ENCODE measurements at regions not wholly inside any gene's neighbourhood (a gene's known extent, or its start where the extent isn't known, plus 50 kb on each side); places are given as distances from the start of the nearest gene placed in this dataset.

- Histone ChIP-seq H3K27me3 (ENCODE audit: control insufficient read depth in 4 of 4, insufficient read depth in 4 of 4, low read length in 3 of 4) (peaks cover 0 to 4% (median 0%) of the 10 kb centered on the region in 4 donors), H3K27ac (ENCODE audit: low read depth in 1 of 2, low read length in 2 of 2) (no peak overlapping the region), H3K36me3 (ENCODE audit: control insufficient read depth in 4 of 4, insufficient read depth in 3 of 4, low read depth in 1 of 4, low read length in 3 of 4) (no peaks in the 10 kb centered on the region), H3K9me3 (ENCODE audit: control insufficient read depth in 4 of 4, low read length in 3 of 4) (no peaks in the 10 kb centered on the region), H3K4me3 (ENCODE audit: low read depth in 1 of 3, low read length in 3 of 3) (no peak overlapping the region), H3K9ac (ENCODE audit: low read depth in 1 of 2, low read length in 2 of 2) (no peak overlapping the region), H3K4me1 (ENCODE audit: control insufficient read depth in 4 of 4, insufficient read depth in 4 of 4, low read length in 3 of 4) (no peaks in the 10 kb centered on the region)
- 82% methylated on average over 10 of the region's 10 CpGs for WGBS
- no peak for TF ChIP-seq MAX (IDR thresholded peaks at IDR 0.05)
- TF ChIP-seq YY1 (IDR thresholded peaks at IDR 0.05), result no peak
- no peak for TF ChIP-seq NR2F2 (IDR thresholded peaks at IDR 0.05)
- no peak for TF ChIP-seq ATF3 (IDR thresholded peaks at IDR 0.05)
- DNase-seq (ENCODE audit: low spot score), result no peak
Observed at GRCh38 chr16:86725401-86725800, 147.1 kb downstream of the FOXL1 start.

- Histone ChIP-seq H3K27ac (ENCODE audit: low read depth in 1 of 2, low read length in 2 of 2) (no peak overlapping the region), H3K9me3 (ENCODE audit: control insufficient read depth in 4 of 4, low read length in 3 of 4) (no peaks in the 10 kb centered on the region), H3K9ac (ENCODE audit: low read depth in 1 of 2, low read length in 2 of 2) (no peak overlapping the region), H3K36me3 (ENCODE audit: control insufficient read depth in 4 of 4, insufficient read depth in 3 of 4, low read depth in 1 of 4, low read length in 3 of 4) (no peaks in the 10 kb centered on the region), H3K27me3 (ENCODE audit: control insufficient read depth in 4 of 4, insufficient read depth in 4 of 4, low read length in 3 of 4) (peaks cover 0 to 4% (median 0%) of the 10 kb centered on the region in 4 donors), H3K4me1 (ENCODE audit: control insufficient read depth in 4 of 4, insufficient read depth in 4 of 4, low read length in 3 of 4) (no peaks in the 10 kb centered on the region), H3K4me3 (ENCODE audit: low read depth in 1 of 3, low read length in 3 of 3) (no peak overlapping the region)
- no peak for DNase-seq (ENCODE audit: low spot score)
- 67% methylated on average over 5 of the region's 5 CpGs for WGBS
- TF ChIP-seq YY1 (IDR thresholded peaks at IDR 0.05), result no peak
- TF ChIP-seq FOXA2 (IDR thresholded peaks at IDR 0.05), result no peak
- TF ChIP-seq FOXA1 (IDR thresholded peaks at IDR 0.05), result no peak
Observed at GRCh38 chr16:86726340-86726739, 148.0 kb downstream of the FOXL1 start.

- TF ChIP-seq JUND (IDR thresholded peaks at IDR 0.05) (no peak), FOXA2 (IDR thresholded peaks at IDR 0.05) (no peak), RAD21 (IDR thresholded peaks at IDR 0.05) (no peak), RXRA (IDR thresholded peaks at IDR 0.05) (no peak), MAX (IDR thresholded peaks at IDR 0.05) (no peak), YY1 (IDR thresholded peaks at IDR 0.05) (no peak), HNF4A (conservative IDR thresholded peaks at IDR 0.05) (no peak), CTCF (IDR thresholded peaks at IDR 0.05; ENCODE audit: low read depth, low read length, missing input control) (no peak), HNF4G (IDR thresholded peaks at IDR 0.05) (no peak), REST (IDR thresholded peaks at IDR 0.05) (no peak), NR2F2 (IDR thresholded peaks at IDR 0.05) (no peak), GABPA (IDR thresholded peaks at IDR 0.05 in 1 of 2, conservative IDR thresholded peaks at IDR 0.05 in 1 of 2) (no peak), FOXA1 (IDR thresholded peaks at IDR 0.05) (no peak), ZBTB33 (IDR thresholded peaks at IDR 0.05) (no peak), EGR1 (IDR thresholded peaks at IDR 0.05; ENCODE audit: low read depth in 2 of 2) (no peak), SP1 (IDR thresholded peaks at IDR 0.05) (no peak)
Observed at GRCh38 chr16:86727131-86727530, 148.8 kb downstream of the FOXL1 start.

More at GRCh38 chr16:86727131-86727530, 148.8 kb downstream of the FOXL1 start:
- Histone ChIP-seq H3K36me3 (ENCODE audit: control insufficient read depth in 4 of 4, insufficient read depth in 3 of 4, low read depth in 1 of 4, low read length in 3 of 4) (no peaks in the 10 kb centered on the region), H3K27me3 (ENCODE audit: control insufficient read depth in 4 of 4, insufficient read depth in 4 of 4, low read length in 3 of 4) (peaks cover 0 to 6% (median 0%) of the 10 kb centered on the region in 4 donors), H3K9ac (ENCODE audit: low read depth in 1 of 2, low read length in 2 of 2) (no peak overlapping the region), H3K4me1 (ENCODE audit: control insufficient read depth in 4 of 4, insufficient read depth in 4 of 4, low read length in 3 of 4) (no peaks in the 10 kb centered on the region), H3K9me3 (ENCODE audit: control insufficient read depth in 4 of 4, low read length in 3 of 4) (no peaks in the 10 kb centered on the region), H3K4me3 (ENCODE audit: low read depth in 1 of 3, low read length in 3 of 3) (no peak overlapping the region), H3K27ac (ENCODE audit: low read depth in 1 of 2, low read length in 2 of 2) (no peak overlapping the region)
- no peak for DNase-seq (ENCODE audit: low spot score)
- 68% methylated on average over 7 of the region's 7 CpGs for WGBS

Data from liver (tissue), 8 donors.